ENCODE measurements at regions not wholly inside any gene's neighbourhood (a gene's known extent, or its start where the extent isn't known, plus 50 kb on each side); places are given as distances from the start of the nearest gene placed in this dataset. TPM values are rescaled to one million over a fixed set of nuclear protein-coding genes. Genes with fewer than 3 reads are reported as not detected.

DNA sequence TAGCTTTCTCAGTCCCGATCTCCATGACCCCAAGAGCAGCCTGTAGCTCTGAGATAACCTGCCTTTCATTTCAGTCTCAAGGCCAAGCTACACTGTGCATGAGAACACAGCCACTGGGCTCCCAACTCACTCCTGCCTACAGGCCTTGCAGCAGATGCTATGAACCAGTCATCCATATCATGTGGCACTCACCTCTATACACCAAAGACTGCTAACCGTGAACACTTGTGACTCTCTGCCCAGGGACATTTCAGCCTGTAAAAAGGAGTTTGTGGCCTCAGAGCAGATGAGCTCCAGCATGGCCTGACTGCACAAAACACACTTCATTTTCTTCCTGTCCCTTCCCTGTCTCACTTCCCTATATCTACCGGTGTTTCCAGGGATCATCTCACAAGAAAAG lies 56.9 kb upstream of the NPY start:
- no peak overlapping the region for H3K4me3 ChIP-seq (ENCODE audit: low read depth, low read length)
- no peak for DNase-seq (ENCODE audit: low read depth)
- TF ChIP-seq CTCF (IDR thresholded peaks at IDR 0.05; ENCODE audit: insufficient read depth, low read length) = no peak

DNA sequence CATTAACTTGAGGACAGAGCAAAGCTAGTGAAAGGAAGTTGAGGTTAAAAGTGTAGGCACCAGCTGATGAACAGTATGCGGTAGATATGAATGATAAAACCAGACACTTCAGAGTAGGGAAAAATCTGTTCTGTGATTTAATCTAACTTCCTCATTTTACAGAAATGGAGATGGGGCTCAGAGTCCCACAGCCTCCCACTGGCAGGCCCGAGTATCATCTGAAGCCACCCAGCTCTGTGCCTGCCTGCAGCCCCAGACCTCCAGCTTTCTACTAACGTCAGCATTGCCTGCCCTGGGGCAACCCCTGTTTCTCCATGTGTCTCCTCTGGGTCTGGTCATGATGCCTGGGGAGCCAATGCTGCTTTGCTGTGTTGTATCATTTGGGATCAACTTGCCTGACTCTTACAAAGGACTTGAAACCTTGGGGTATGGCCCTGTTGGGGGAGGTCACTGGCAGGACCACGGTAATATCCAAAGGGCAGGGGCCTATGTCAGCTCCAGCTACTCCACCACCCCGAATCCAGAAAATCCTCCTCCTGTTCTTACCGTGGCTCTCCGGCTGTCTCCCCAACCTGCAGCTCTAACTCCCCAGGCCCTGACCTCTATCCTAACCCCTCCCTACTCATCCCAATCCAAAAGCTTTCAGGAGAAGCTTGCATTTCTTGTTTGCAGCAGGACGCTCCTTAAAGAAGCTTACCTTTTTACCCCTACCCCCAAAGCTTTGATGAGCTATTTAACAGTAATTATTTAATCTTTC lies 56.2 kb upstream of the NPY start:
- TF ChIP-seq CTCF (IDR thresholded peaks at IDR 0.05; ENCODE audit: insufficient read depth, low read length) = no peak
- DNase-seq (ENCODE audit: low read depth) = no peak
- no peak overlapping the region for H3K4me3 ChIP-seq (ENCODE audit: low read depth, low read length)

GRCh38 chr7:24229481-24230226 lies 54.3 kb upstream of the NPY start:
- H3K4me3 ChIP-seq (ENCODE audit: low read depth, low read length) = no peak overlapping the region
- no peak for DNase-seq (ENCODE audit: low read depth)
- no peak for TF ChIP-seq CTCF (IDR thresholded peaks at IDR 0.05; ENCODE audit: insufficient read depth, low read length)

DNA sequence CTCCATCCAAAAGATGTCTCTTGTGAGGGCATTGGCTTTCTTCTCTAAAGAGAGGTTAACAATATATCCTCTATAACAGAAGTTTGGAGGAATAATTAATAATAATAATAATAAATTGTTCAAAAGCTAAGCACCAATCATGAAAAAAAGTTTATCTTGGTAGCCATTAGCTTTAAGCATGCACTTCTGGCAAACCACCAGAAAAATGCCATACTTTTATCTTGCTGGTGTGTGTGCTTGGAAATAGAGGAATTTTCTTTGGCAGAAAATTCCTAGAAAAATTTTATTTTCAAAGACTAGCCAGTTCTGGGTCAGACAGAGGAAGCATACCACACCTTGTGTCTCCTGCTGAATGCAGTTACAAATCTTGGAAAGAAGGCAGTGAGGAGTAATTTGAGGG lies 52.5 kb upstream of the NPY start:
- TF ChIP-seq CTCF (IDR thresholded peaks at IDR 0.05; ENCODE audit: insufficient read depth, low read length) = no peak
- no peak overlapping the region for H3K4me3 ChIP-seq (ENCODE audit: low read depth, low read length)
- no peak for DNase-seq (ENCODE audit: low read depth)

DNA sequence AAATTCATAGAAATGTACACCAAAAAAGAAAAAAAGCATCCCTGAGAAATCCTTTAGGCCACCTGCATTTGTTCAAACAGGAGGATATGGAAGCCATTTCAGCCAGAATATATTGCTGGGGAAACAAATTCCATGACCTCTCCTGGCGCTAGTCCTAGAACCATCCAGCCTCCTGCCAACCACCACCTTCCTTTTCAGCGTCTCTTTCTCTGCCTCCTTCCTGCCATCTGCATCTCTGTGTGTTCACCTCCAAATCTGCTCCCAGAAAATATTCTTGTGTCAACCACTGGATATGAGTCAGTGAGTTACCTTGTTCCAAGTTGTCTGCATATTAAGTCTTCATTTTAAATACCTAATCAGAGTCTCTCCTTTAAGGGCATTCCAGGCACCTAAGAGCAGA lies 50.6 kb upstream of the NPY start:
- no peak for TF ChIP-seq CTCF (IDR thresholded peaks at IDR 0.05; ENCODE audit: insufficient read depth, low read length)
- H3K4me3 ChIP-seq (ENCODE audit: low read depth, low read length) = no peak overlapping the region
- no peak for DNase-seq (ENCODE audit: low read depth)

Small RNA genes lying in the stretch of these regions (small RNA-seq; reads per million reads assigned to genes)
- not detected for gene RNA5SP228
